ENCODE measurements at regions not wholly inside any gene's neighbourhood (a gene's known extent, or its start where the extent isn't known, plus 50 kb on each side); places are given as distances from the start of the nearest gene placed in this dataset.

DNA sequence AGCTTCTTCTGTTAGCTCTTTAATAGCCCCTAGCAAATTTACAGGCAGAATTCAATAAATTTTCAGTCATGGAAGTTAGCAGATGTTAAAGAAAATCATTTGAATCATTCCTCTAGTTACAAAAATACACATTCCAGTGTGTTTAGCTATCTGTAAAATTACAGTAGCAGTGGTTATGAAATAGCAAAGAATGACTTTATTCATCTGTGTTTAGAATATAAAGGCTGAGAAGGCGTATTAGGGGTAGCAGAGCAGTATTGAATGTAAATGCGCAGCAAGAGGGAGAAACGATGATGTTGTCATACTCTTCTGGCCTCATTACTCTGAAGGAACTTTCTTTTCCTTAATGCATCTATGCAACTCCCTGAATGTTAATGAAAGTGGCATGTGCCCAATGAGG is 106.2 kb upstream of the CYYR1 start:
- TF ChIP-seq POLR2AphosphoS5 (IDR thresholded peaks at IDR 0.05) (no peak), CTCF (IDR thresholded peaks at IDR 0.05) (no peak)

Measured in upper lobe of left lung (tissue), 4 donors.